Endodermal cell (in vitro differentiated cells): ENCODE measurements at regions not wholly inside any gene's neighbourhood (a gene's known extent, or its start where the extent isn't known, plus 50 kb on each side); places are given as distances from the start of the nearest gene placed in this dataset.

Experiments
- DNase-seq: peaks from one replicate; pipeline ENCODE4 v3.0.0-alpha.2; 2017
- H3K27ac ChIP-seq: 2 replicates; pipeline ENCODE4 v1.5.1; 2013; ENCODE audit warnings: mild to moderate bottlenecking, low read depth, low read length, moderate library complexity
- H3K27me3 ChIP-seq: 2 replicates; pipeline ENCODE4 v1.6.1; 2013; ENCODE audit warnings: mild to moderate bottlenecking, low read length, moderate library complexity; ENCODE audit not compliant: insufficient read depth, control insufficient read depth, poor library complexity, severe bottlenecking
- H3K36me3 ChIP-seq: 2 replicates; pipeline ENCODE4 v1.7.0; 2013; ENCODE audit warnings: mild to moderate bottlenecking, low read length, moderate library complexity; ENCODE audit not compliant: control insufficient read depth, insufficient read depth
- H3K4me1 ChIP-seq: one replicate; pipeline ENCODE4 v1.7.0; 2013; ENCODE audit warnings: low read length; ENCODE audit not compliant: control insufficient read depth, insufficient read depth
- H3K4me3 ChIP-seq: 2 replicates; pipeline ENCODE4 v1.5.1; 2013; ENCODE audit warnings: mild to moderate bottlenecking, low read length, moderate library complexity
- H3K9ac ChIP-seq: 2 replicates; pipeline ENCODE4 v1.6.1; 2013; ENCODE audit warnings: mild to moderate bottlenecking, low read length, moderate library complexity; ENCODE audit not compliant: poor library complexity, severe bottlenecking; ENCODE audit errors: extremely low read depth
- H3K9me3 ChIP-seq: 2 replicates; pipeline ENCODE4 v1.6.1; 2013; ENCODE audit warnings: mild to moderate bottlenecking, low read length, moderate library complexity; ENCODE audit not compliant: control insufficient read depth
- H3K27ac Mint-ChIP-seq: 2 replicates; pipeline ENCODE4 v1.8.0; 2020; ENCODE audit warnings: mixed read lengths
- H3K27me3 Mint-ChIP-seq: 2 replicates; pipeline ENCODE4 v1.8.0; 2021; ENCODE audit warnings: mild to moderate bottlenecking, mixed read lengths; ENCODE audit not compliant: insufficient read depth
- H3K36me3 Mint-ChIP-seq: 2 replicates; pipeline ENCODE4 v1.8.0; 2020; ENCODE audit warnings: low read depth, mixed read lengths
- H3K4me1 Mint-ChIP-seq: 2 replicates; pipeline ENCODE4 v1.8.0; 2020; ENCODE audit warnings: mixed read lengths
- H3K4me3 Mint-ChIP-seq: 2 replicates; pipeline ENCODE4 v1.8.0; 2020; ENCODE audit warnings: mild to moderate bottlenecking, moderate library complexity, mixed read lengths
- H3K9me3 Mint-ChIP-seq: 2 replicates; pipeline ENCODE4 v1.8.0; 2020; ENCODE audit warnings: mild to moderate bottlenecking, mixed read lengths
- WGBS, 2 experiments: methylation state at CpG; one replicate each; pipeline versions ENCODE4 v1.1.5 to v1.1.7; 2013; ENCODE audit warnings: missing lambda C conversion rate in 2 of 2, mixed read lengths in 1 of 2; ENCODE audit not compliant: insufficient coverage in 1 of 2, insufficient read length in 1 of 2; 5-methylcytosine and 5-hydroxymethylcytosine counted together
- TF ChIP-seq, protein P1 (sequence below): fragments of 200-600 bp; sonication (generic); conservative IDR thresholded peaks from 2 replicates; pipeline ENCODE4 v1.5.0; 2021; ENCODE audit warnings: antibody characterized with exemption, mild to moderate bottlenecking

DNA sequence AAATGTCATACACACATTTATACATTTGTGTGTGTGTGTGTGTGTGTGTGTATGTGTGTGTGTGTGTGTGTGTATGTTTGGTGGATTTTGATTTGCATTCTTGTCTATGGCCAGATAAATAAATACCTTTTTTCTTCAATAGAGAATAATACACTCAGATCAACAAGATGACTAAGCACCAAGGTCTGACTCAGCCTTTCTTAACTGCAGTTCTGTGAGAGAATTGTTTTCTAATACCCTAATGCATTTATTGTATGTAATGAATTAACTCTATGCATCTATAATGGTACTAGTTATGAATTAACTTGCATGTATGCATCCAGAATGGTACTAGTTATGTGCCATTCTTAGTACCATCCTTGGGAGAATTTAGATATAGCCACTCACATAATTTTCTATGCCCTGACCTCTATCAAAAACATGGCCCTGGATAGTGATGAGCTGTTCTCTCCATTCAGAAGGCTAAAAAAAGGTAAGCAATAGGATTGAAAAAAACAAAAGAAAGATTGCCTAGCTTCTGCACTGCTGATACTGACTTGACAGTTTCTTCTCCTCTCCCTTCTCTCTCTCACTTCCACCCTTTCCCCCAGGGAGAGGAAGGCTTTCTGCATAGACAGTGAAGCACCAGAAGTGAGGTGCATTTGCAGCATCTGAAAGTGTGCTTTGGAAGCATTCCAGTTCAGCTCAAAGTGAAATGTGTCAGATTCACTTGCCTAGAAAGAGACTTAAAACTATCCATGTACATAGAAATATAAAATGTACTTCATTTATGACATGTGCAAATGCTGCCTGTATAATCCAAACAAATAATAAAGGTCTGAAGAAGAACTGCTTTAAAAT lies 55.1 kb upstream of the CCDC112 start:
- H3K9me3 Mint-ChIP-seq = peaks cover 25% of the 10 kb centered on the region
- H3K4me3 Mint-ChIP-seq = no peak overlapping the region
- TF ChIP-seq, protein P1, sequence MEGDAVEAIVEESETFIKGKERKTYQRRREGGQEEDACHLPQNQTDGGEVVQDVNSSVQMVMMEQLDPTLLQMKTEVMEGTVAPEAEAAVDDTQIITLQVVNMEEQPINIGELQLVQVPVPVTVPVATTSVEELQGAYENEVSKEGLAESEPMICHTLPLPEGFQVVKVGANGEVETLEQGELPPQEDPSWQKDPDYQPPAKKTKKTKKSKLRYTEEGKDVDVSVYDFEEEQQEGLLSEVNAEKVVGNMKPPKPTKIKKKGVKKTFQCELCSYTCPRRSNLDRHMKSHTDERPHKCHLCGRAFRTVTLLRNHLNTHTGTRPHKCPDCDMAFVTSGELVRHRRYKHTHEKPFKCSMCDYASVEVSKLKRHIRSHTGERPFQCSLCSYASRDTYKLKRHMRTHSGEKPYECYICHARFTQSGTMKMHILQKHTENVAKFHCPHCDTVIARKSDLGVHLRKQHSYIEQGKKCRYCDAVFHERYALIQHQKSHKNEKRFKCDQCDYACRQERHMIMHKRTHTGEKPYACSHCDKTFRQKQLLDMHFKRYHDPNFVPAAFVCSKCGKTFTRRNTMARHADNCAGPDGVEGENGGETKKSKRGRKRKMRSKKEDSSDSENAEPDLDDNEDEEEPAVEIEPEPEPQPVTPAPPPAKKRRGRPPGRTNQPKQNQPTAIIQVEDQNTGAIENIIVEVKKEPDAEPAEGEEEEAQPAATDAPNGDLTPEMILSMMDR = no peak
- H3K27ac Mint-ChIP-seq = no peak overlapping the region
- Histone ChIP-seq H3K27me3 (no peaks in the 10 kb centered on the region), H3K4me1 (no peaks in the 10 kb centered on the region), H3K9ac (no peak overlapping the region), H3K36me3 (no peaks in the 10 kb centered on the region), H3K4me3 (no peak overlapping the region), H3K27ac (no peak overlapping the region), H3K9me3 (peaks cover 15% of the 10 kb centered on the region)
- peaks cover 14% of the 10 kb centered on the region for H3K4me1 Mint-ChIP-seq
- DNase-seq = no peak
- peaks cover 2% of the 10 kb centered on the region for H3K36me3 Mint-ChIP-seq
- H3K27me3 Mint-ChIP-seq = no peaks in the 10 kb centered on the region

DNA sequence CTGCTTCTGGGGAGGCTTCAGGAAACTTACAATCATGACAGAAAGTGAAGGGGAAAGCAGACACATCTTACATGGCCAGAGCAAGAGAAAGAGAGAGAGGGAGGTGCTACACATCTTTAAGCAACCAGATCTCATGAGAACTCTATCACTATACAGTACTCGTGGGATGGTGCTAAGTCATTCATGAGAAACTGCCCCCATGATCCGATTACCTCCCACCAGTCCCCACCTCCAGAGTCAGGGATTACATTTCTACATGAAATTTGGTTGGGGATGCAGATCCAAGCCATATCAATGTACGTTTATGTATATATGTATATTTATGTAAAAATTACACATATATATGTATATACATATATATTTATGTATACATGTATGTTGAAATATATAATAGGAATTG lies 54.4 kb upstream of the CCDC112 start:
- Histone ChIP-seq H3K9me3 (peaks cover 15% of the 10 kb centered on the region), H3K9ac (no peak overlapping the region), H3K4me1 (no peaks in the 10 kb centered on the region), H3K4me3 (no peak overlapping the region), H3K27ac (no peak overlapping the region), H3K36me3 (no peaks in the 10 kb centered on the region), H3K27me3 (no peaks in the 10 kb centered on the region)
- WGBS, 2 experiments = 83% methylated on average over 2 of the region's 3 CpGs; no CpG with 5 or more reads in 1 of the 2 experiments
- no peaks in the 10 kb centered on the region for H3K27me3 Mint-ChIP-seq
- DNase-seq = no peak
- TF ChIP-seq, protein P1 = no peak
- peaks cover 24% of the 10 kb centered on the region for H3K9me3 Mint-ChIP-seq
- H3K27ac Mint-ChIP-seq = no peak overlapping the region
- peaks cover 10% of the 10 kb centered on the region for H3K4me1 Mint-ChIP-seq
- H3K4me3 Mint-ChIP-seq = no peak overlapping the region
- peaks cover 2% of the 10 kb centered on the region for H3K36me3 Mint-ChIP-seq

DNA sequence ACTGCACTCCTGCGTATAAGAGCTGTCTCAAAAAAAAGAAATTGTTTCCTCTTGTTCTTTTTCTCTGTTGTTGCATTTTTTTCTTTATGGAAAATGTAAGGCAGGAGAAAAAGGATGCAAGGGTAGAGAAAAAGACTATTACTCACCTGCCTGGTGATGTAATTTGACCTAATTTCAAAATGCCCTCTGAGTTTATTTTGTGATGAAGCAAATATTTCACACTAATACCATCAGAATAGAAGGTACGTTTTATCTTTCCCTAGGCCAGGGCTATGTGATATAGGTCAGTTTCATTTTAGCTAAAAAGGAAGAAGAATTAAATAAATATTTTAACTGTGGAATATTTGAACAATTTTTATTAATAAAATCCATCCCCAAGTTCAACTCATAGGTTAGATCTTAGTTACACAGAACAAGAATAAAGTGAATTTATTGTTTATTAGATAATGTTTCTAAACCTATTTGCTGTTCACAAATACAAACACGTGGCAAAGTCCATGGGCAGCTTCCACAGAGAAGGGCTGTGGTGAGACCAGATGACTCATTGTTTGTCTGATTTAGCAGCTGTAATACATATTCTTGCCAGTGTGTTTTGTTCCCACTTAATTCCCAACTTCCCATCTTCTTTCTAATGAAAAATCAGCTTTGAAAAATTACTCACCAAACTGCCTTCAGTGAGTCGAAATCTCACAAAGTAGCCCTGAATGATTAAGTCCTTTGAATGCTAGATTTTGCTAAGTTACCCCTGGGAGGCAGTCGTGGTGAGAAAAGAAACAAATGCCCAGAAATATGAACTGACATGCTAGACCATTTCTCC lies 52.8 kb upstream of the CCDC112 start:
- no peaks in the 10 kb centered on the region for H3K27me3 Mint-ChIP-seq
- H3K9ac ChIP-seq = no peak overlapping the region

More for the DNA sequence above, 52.8 kb upstream of the CCDC112 start:
- no peaks in the 10 kb centered on the region for H3K36me3 ChIP-seq
- no peak overlapping the region for H3K27ac ChIP-seq
- H3K27ac Mint-ChIP-seq = no peak overlapping the region
- no peaks in the 10 kb centered on the region for H3K4me1 ChIP-seq
- H3K9me3 Mint-ChIP-seq = peaks cover 8% of the 10 kb centered on the region
- no peaks in the 10 kb centered on the region for H3K27me3 ChIP-seq
- no peak for DNase-seq
- 91 to 95% methylated on average over 4 of the region's 5 CpGs for WGBS, 2 experiments
- peaks cover under 1% of the 10 kb centered on the region for H3K36me3 Mint-ChIP-seq
- H3K4me3 Mint-ChIP-seq = no peak overlapping the region
- H3K4me3 ChIP-seq = no peak overlapping the region
- peaks cover 7% of the 10 kb centered on the region for H3K4me1 Mint-ChIP-seq
- H3K9me3 ChIP-seq = peaks cover 6% of the 10 kb centered on the region
- TF ChIP-seq, protein P1 = no peak
